Activated naive CD4-positive, alpha-beta T cell treated with anti-CD3 and anti-CD28 coated beads, Interleukin-2, amount 50 U/mL, for 24 hours (primary cell): ENCODE measurements at regions not wholly inside any gene's neighbourhood (a gene's known extent, or its start where the extent isn't known, plus 50 kb on each side); places are given as distances from the start of the nearest gene placed in this dataset.

Experiments
- H3K27ac Mint-ChIP-seq: one replicate; pipeline ENCODE4 v1.8.0; 2021; ENCODE audit warnings: mild to moderate bottlenecking, mixed read lengths
- H3K27me3 Mint-ChIP-seq: one replicate; pipeline ENCODE4 v1.8.0; 2021; ENCODE audit warnings: mixed read lengths
- H3K36me3 Mint-ChIP-seq: one replicate; pipeline ENCODE4 v1.8.0; 2021; ENCODE audit warnings: mixed read lengths
- H3K4me1 Mint-ChIP-seq: one replicate; pipeline ENCODE4 v1.8.0; 2021; ENCODE audit warnings: mixed read lengths
- H3K4me3 Mint-ChIP-seq: one replicate; pipeline ENCODE4 v1.8.0; 2021; ENCODE audit warnings: mild to moderate bottlenecking, mixed read lengths
- H3K9me3 Mint-ChIP-seq: one replicate; pipeline ENCODE4 v1.8.0; 2021; ENCODE audit warnings: mixed read lengths

DNA sequence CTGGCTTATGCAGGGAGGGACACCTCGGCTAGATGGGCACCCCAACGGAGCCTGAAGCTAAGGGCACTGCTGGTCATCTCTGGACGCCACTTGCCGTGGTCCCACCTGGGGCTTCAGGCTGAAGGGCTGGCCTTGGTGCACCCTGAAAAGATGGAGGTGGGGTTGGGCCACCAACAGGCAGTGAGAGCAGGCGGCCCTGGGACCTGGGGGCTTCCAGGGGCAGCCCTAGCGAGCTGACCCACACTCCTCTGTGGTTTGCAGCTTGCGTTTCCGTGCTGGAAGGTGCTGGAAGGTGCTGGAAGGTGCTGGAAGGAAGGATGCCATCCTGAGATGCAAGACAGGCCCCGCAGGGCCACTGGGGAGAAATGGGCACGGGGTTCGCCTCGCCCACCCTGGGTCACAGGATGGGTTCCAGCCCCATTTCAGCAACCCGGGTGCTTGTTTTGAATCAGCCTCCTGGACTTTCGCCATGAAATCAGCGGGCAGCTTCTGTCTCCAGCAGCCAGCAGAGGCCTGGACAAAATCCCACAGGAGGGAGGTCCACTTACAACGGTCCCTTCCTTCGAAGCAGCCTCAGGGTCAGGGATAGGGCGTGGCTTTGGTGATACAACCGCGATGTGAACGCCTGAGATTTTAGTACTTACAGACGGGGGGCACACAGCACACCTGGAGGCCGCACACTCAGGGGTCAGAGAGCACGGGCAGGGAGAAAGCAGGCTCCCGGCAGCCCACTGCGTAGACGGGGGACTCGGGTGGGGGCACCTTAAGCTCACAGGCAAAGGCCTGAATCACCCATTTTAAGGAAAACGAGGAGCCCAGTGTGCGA is 303.1 kb upstream of the IRX4 start:
- Mint-ChIP-seq H3K27me3 (peaks cover 5% of the 10 kb centered on the region), H3K36me3 (no peaks in the 10 kb centered on the region), H3K4me1 (no peaks in the 10 kb centered on the region), H3K27ac (no peak overlapping the region), H3K4me3 (no peak overlapping the region), H3K9me3 (no peaks in the 10 kb centered on the region)

DNA sequence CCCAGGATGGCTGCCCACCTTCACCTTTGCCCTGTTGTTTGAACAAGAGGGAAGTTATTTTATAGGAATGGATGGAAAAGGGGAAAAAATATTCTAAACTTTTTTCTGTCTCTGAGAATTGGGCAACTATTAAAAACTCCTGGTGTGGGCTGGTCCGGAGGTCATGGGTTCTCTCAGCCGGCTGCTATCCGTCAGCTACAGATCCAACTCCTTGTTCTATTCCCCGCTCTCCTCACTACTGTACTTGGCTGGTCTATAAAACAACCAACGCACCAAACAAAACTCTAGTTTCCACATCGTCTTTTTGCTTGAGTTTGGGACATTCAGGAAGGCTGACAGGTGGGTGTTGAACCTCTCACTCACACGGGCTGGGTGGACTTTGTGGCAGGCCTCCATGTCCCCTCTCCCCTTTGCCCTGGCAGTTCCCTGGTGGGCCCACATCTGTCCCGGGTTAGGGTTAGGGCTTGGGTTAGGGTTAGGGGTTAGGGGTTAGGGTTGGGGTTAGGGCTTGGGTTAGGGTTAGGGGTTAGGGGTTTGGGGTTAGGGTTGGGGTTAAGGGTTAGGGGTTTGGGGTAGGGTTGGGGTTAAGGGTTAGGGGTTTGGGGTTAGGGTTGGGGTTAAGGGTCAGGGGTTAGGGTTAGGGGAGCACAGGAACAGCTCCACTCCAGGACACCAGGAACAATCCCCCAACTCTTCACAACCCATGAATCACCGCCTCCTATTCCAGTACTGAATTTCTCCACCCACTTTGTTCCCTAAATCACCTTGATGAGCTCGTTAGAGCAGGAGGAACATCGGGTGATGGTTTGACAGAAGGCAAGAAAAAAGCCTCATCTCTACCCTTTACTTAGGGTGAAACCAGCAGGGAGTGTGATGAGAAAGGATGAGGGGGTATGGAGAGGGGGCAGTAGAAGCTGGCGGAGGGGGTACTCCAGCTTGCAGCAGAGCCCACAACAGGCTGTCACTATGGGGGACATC is 302.1 kb upstream of the IRX4 start:
- Mint-ChIP-seq H3K9me3 (no peaks in the 10 kb centered on the region), H3K4me3 (no peak overlapping the region), H3K36me3 (no peaks in the 10 kb centered on the region), H3K27me3 (peaks cover 4% of the 10 kb centered on the region), H3K27ac (no peak overlapping the region), H3K4me1 (no peaks in the 10 kb centered on the region)

DNA sequence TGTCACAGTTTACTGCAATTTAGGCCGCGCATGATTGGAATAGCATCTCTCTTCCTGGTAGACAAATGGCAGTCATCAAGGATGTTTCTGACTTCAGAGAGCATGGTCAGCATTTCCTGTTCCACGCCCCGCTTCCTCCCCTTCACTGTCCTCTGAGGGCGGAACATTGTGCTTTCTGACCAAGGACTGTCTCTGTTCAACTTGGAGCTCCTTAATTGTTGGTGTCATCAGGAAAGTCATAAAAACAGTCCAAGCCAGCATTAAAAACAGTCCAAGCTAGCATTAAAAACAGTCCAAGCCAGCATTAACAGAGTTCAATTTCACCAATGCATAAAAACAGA is 301.3 kb upstream of the IRX4 start:
- no peak overlapping the region for H3K27ac Mint-ChIP-seq
- H3K4me1 Mint-ChIP-seq = no peaks in the 10 kb centered on the region
- no peak overlapping the region for H3K4me3 Mint-ChIP-seq
- H3K36me3 Mint-ChIP-seq = no peaks in the 10 kb centered on the region
- H3K27me3 Mint-ChIP-seq = peaks cover 4% of the 10 kb centered on the region
- H3K9me3 Mint-ChIP-seq = no peaks in the 10 kb centered on the region

GRCh38 chr5:2183154-2184025 is 300.7 kb upstream of the IRX4 start:
- no peak overlapping the region for H3K4me3 Mint-ChIP-seq
- no peaks in the 10 kb centered on the region for H3K9me3 Mint-ChIP-seq
- H3K27me3 Mint-ChIP-seq = peaks cover 2% of the 10 kb centered on the region
- H3K4me1 Mint-ChIP-seq = no peaks in the 10 kb centered on the region
- no peaks in the 10 kb centered on the region for H3K36me3 Mint-ChIP-seq
- no peak overlapping the region for H3K27ac Mint-ChIP-seq

DNA sequence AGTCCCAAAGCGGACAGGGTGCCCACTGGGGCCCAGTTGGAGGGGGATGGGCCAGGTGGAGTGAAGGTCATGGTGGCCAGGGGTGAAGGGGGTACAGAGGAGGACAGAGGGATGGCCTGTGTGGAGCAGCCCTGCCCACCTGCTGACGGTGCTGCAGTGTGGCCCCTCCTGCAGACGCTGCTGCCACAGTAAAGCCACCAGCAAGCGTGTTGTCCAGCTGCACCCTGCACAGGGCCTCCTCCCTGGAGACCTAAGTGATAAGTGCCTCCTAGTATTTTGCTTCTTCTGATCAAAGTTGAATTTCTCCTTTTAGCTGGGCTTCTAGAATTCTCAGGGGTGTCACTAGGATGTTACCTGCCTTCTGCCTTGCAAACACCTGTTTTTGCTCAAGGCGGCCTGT is 299.3 kb upstream of the IRX4 start:
- Mint-ChIP-seq H3K27me3 (peaks cover 1% of the 10 kb centered on the region), H3K4me3 (no peak overlapping the region), H3K4me1 (no peaks in the 10 kb centered on the region), H3K27ac (no peak overlapping the region), H3K9me3 (no peaks in the 10 kb centered on the region), H3K36me3 (no peaks in the 10 kb centered on the region)

GRCh38 chr5:2181557-2181956 is 298.8 kb upstream of the IRX4 start:
- no peaks in the 10 kb centered on the region for H3K9me3 Mint-ChIP-seq
- no peaks in the 10 kb centered on the region for H3K36me3 Mint-ChIP-seq
- peaks cover 1% of the 10 kb centered on the region for H3K27me3 Mint-ChIP-seq
- no peaks in the 10 kb centered on the region for H3K4me1 Mint-ChIP-seq
- no peak overlapping the region for H3K4me3 Mint-ChIP-seq
- no peak overlapping the region for H3K27ac Mint-ChIP-seq

GRCh38 chr5:2181149-2181548 is 298.4 kb upstream of the IRX4 start:
- Mint-ChIP-seq H3K9me3 (no peaks in the 10 kb centered on the region), H3K27me3 (peaks cover 1% of the 10 kb centered on the region), H3K27ac (no peak overlapping the region), H3K36me3 (no peaks in the 10 kb centered on the region), H3K4me3 (no peak overlapping the region), H3K4me1 (no peaks in the 10 kb centered on the region)

- no peaks in the 10 kb centered on the region for H3K36me3 Mint-ChIP-seq
- no peaks in the 10 kb centered on the region for H3K4me1 Mint-ChIP-seq
- peaks cover 1% of the 10 kb centered on the region for H3K27me3 Mint-ChIP-seq
- H3K27ac Mint-ChIP-seq = no peak overlapping the region
- no peak overlapping the region for H3K4me3 Mint-ChIP-seq
- no peaks in the 10 kb centered on the region for H3K9me3 Mint-ChIP-seq
Observed at GRCh38 chr5:2180456-2180855, 297.7 kb upstream of the IRX4 start.

DNA sequence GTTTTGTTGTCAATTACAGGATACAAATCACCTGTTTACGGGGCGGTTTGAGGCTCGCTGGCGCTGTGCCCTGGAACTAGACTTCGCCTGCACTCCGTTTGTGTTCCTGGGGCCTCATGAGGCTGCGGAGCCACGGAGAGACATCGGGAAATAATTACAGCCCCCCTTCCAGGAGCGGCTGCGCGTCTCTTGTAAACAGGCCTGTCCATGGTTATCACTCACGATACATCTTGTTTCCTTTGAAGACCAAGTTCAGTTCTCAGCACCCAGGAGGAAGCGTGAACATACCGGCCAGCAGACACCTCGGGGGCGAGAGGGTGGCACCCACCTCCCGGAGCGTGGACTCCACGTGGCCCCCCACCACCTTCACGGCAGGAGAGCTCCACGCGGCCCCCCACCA is 297.1 kb upstream of the IRX4 start:
- no peak overlapping the region for H3K4me3 Mint-ChIP-seq
- H3K27ac Mint-ChIP-seq = no peak overlapping the region
- peaks cover 1% of the 10 kb centered on the region for H3K27me3 Mint-ChIP-seq
- no peaks in the 10 kb centered on the region for H3K4me1 Mint-ChIP-seq
- no peaks in the 10 kb centered on the region for H3K36me3 Mint-ChIP-seq
- no peaks in the 10 kb centered on the region for H3K9me3 Mint-ChIP-seq

GRCh38 chr5:2178528-2178927 is 295.8 kb upstream of the IRX4 start:
- Mint-ChIP-seq H3K4me1 (no peaks in the 10 kb centered on the region), H3K4me3 (no peak overlapping the region), H3K27me3 (peaks cover 1% of the 10 kb centered on the region), H3K27ac (no peak overlapping the region), H3K9me3 (no peaks in the 10 kb centered on the region), H3K36me3 (no peaks in the 10 kb centered on the region)

GRCh38 chr5:2178071-2178477 is 295.3 kb upstream of the IRX4 start:
- Mint-ChIP-seq H3K4me1 (no peaks in the 10 kb centered on the region), H3K36me3 (no peaks in the 10 kb centered on the region), H3K27me3 (peaks cover 1% of the 10 kb centered on the region), H3K9me3 (no peaks in the 10 kb centered on the region), H3K27ac (no peak overlapping the region), H3K4me3 (no peak overlapping the region)

DNA sequence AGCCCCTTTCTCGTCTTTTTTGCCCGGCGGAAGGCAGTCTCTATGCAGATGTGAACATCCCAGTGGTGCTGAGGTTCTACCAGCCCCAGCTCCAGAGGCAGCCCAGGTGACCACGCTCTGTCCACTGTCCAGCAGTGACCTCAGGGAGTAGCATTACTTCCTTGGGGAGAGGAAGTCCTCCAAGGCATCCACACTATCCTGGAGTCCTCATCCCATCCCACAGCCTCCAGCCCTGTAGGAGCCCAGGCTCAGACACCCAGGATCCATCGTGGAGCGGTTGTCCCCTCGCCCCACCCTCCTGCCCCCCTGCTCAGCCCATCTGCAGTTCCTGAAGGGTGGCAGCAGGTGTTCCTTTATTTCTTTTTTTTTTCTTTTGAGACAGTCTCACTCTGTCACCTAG is 294.5 kb upstream of the IRX4 start:
- no peaks in the 10 kb centered on the region for H3K36me3 Mint-ChIP-seq
- H3K9me3 Mint-ChIP-seq = no peaks in the 10 kb centered on the region
- H3K4me1 Mint-ChIP-seq = no peaks in the 10 kb centered on the region
- H3K27ac Mint-ChIP-seq = no peak overlapping the region
- no peak overlapping the region for H3K4me3 Mint-ChIP-seq
- no peaks in the 10 kb centered on the region for H3K27me3 Mint-ChIP-seq

DNA sequence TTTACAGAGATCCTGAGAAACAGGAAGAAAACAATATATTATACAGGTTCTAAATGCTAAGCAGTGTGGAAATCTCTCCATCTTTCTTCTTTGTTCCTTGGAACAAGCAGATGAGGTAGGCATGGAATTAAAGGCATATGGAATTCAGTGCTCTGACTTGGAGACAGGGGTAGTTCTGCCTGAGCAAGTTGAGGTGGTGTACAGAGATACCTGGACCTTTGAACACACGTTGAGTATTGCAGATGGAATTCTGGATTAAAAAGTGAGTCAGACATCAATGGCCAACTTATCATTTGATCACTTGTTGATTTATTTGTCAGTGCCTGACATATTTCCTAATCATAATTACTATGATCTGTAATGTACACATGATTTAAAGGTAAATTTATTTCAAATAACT is 293.9 kb upstream of the IRX4 start:
- Mint-ChIP-seq H3K4me3 (no peak overlapping the region), H3K4me1 (no peaks in the 10 kb centered on the region), H3K27me3 (no peaks in the 10 kb centered on the region), H3K9me3 (no peaks in the 10 kb centered on the region), H3K36me3 (no peaks in the 10 kb centered on the region), H3K27ac (no peak overlapping the region)

DNA sequence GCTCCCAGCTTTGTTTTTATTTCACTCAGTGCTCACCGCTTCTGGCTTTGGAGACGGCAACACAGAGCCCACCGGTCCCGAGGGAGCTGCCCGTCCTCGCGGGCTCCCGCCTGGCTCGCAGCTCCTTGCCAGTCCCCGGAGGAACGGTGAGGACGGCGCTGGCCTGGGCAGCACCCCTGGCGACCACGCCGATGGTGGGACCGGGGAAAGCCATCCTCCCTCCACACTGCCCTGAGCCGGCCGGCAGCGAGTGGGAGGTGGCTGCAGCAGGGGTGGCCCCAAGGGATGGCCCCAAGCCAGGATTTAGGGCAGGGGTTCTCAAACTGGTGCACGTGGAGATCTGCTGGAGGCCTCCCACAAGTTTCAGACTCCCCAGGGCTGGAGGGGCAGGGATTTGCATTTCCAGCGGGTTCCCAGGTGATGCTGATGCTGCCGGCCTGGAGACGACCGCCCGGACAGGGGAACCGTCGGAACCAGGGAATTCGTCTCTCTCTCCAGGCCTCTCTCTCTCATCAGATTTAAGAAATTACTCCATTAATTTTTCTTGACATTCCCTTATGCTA is 293.2 kb upstream of the IRX4 start:
- H3K27me3 Mint-ChIP-seq = no peaks in the 10 kb centered on the region
- no peaks in the 10 kb centered on the region for H3K9me3 Mint-ChIP-seq
- H3K36me3 Mint-ChIP-seq = no peaks in the 10 kb centered on the region
- no peak overlapping the region for H3K4me3 Mint-ChIP-seq
- H3K27ac Mint-ChIP-seq = no peak overlapping the region
- H3K4me1 Mint-ChIP-seq = no peaks in the 10 kb centered on the region

- H3K27ac Mint-ChIP-seq = no peak overlapping the region
Observed at GRCh38 chr5:2175041-2175440, 292.3 kb upstream of the IRX4 start.

More at GRCh38 chr5:2175041-2175440, 292.3 kb upstream of the IRX4 start:
- no peaks in the 10 kb centered on the region for H3K36me3 Mint-ChIP-seq
- H3K9me3 Mint-ChIP-seq = no peaks in the 10 kb centered on the region
- no peak overlapping the region for H3K4me3 Mint-ChIP-seq
- no peaks in the 10 kb centered on the region for H3K27me3 Mint-ChIP-seq
- H3K4me1 Mint-ChIP-seq = no peaks in the 10 kb centered on the region
